Upper lobe of right lung (tissue), 1 donor: ENCODE measurements at regions not wholly inside any gene's neighbourhood (a gene's known extent, or its start where the extent isn't known, plus 50 kb on each side); places are given as distances from the start of the nearest gene placed in this dataset.

Experiments
- ATAC-seq: fragments of 200-7000 bp; cut with Tn5 transposase; one replicate; pipeline ENCODE4 v1.9.1; 2020; ENCODE audit warnings: mild to moderate bottlenecking, moderate library complexity
- DNase-seq: peaks from one replicate; pipeline ENCODE4 v3.0.0-alpha.2; 2020
- H3K27ac ChIP-seq: fragments of 200-600 bp; one replicate; pipeline ENCODE4 v1.8.0; 2022
- H3K27me3 ChIP-seq: fragments of 200-600 bp; one replicate; pipeline ENCODE4 v1.8.0; 2022; ENCODE audit warnings: mild to moderate bottlenecking
- H3K36me3 ChIP-seq: fragments of 200-600 bp; one replicate; pipeline ENCODE4 v1.8.0; 2022
- H3K4me1 ChIP-seq: fragments of 200-600 bp; one replicate; pipeline ENCODE4 v1.8.0; 2022
- H3K4me3 ChIP-seq: fragments of 200-600 bp; one replicate; pipeline ENCODE4 v1.8.0; 2022; ENCODE audit warnings: mild to moderate bottlenecking
- H3K9me3 ChIP-seq: fragments of 200-600 bp; one replicate; pipeline ENCODE4 v1.8.0; 2022
- intact Hi-C: fragments of 100-400 bp; cut with DNase I; formaldehyde crosslinking; loops from one replicate; pipeline ENCODE4 v1.11.0; 2022
- TF ChIP-seq, protein P1 (sequence below): fragments of 200-600 bp; IDR thresholded peaks from one replicate; pipeline ENCODE4 v1.8.0; 2022; ENCODE audit warnings: antibody characterized with exemption
- donor health status: DM: no; HTN: yes; CAD: no; lungs with severe emphysema.

DNA sequence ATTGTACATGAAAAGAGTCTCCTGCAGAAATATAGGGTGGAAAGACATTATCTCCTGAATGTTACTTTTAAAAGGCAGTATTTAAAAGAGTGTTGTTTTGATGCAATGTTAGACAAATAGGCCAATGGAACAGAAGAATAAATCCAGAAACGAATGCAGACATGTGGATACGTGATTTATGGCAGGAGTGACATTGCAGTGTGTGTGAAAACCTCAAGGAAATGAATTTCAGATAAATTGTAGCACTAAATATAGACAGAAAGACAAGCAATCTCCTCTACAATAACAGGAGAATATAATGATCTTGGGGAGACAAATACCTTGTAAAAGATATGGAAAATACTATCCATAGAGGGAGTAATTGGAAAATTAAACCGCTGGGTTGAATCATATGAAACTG, 387.8 kb upstream of the CHRM3 start:
- H3K4me1 ChIP-seq, result no peaks in the 10 kb centered on the region
- H3K4me3 ChIP-seq, result no peak overlapping the region
- no peaks in the 10 kb centered on the region for H3K36me3 ChIP-seq
- no peak for DNase-seq
- no peaks in the 10 kb centered on the region for H3K9me3 ChIP-seq
- H3K27me3 ChIP-seq, result no peaks in the 10 kb centered on the region
- TF ChIP-seq, protein P1, sequence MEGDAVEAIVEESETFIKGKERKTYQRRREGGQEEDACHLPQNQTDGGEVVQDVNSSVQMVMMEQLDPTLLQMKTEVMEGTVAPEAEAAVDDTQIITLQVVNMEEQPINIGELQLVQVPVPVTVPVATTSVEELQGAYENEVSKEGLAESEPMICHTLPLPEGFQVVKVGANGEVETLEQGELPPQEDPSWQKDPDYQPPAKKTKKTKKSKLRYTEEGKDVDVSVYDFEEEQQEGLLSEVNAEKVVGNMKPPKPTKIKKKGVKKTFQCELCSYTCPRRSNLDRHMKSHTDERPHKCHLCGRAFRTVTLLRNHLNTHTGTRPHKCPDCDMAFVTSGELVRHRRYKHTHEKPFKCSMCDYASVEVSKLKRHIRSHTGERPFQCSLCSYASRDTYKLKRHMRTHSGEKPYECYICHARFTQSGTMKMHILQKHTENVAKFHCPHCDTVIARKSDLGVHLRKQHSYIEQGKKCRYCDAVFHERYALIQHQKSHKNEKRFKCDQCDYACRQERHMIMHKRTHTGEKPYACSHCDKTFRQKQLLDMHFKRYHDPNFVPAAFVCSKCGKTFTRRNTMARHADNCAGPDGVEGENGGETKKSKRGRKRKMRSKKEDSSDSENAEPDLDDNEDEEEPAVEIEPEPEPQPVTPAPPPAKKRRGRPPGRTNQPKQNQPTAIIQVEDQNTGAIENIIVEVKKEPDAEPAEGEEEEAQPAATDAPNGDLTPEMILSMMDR, result no peak
- no peak overlapping the region for H3K27ac ChIP-seq
- no peak for ATAC-seq
- intact Hi-C loops, result no loop called here

DNA sequence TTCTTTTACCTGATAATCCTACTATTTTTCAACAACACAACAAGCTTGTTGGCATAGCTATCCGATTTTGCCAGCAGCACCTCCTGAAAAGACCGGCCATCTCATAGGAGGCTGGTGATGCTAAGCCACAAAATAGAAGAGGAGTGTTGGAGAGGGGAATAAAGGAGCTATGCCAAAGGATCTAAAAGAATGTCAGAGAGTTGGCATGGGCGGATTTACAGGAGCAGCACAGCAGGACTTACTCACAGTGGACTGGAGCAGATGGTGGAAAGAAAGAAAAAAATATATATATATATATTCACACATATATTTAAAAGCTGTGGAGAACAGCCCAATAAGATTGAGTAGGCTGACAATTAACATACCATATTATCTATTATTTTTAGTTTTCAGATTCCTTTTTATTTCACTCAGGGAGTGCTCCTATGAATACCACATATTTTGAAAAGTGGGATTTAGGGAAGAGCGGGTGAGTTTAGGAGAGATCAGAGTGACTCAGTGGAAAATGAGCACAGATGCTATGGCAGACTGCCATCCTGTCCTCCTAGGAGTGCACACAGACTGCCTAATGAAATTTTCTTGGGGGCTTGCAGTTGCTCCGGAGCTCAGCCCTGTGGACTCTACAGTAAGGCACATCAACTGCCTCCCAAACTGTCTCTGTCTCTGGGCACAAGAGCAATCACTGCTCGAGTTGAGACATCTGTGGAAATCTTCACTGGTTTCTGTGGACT, 394.4 kb upstream of the CHRM3 start:
- no peak for ATAC-seq
- intact Hi-C loops, result no loop called here
- H3K27me3 ChIP-seq, result no peaks in the 10 kb centered on the region
- no peaks in the 10 kb centered on the region for H3K9me3 ChIP-seq
- no peak overlapping the region for H3K4me3 ChIP-seq
- no peak for DNase-seq
- TF ChIP-seq, protein P1, result no peak
- H3K27ac ChIP-seq, result no peak overlapping the region
- H3K36me3 ChIP-seq, result no peaks in the 10 kb centered on the region
- H3K4me1 ChIP-seq, result no peaks in the 10 kb centered on the region

DNA sequence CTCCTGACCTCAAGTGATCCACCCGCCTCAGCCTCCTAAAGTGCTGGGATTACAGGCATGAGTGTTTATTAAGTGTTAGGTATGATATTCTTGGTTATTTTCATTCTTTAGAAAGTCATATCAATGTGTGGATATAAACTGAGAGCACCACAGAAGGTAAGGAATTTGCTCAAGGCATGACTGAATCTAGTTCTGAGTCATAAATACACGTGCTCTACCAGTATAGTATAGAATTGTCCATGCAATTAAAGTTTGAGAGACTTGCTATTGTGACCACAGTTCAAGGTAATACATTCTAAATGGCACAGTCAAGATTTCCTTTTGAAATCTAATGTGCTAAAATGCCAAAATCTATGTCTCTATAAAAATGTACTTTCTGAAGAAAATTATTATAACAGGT, 401.1 kb upstream of the CHRM3 start:
- ATAC-seq (no peak), DNase-seq (no peak)
- TF ChIP-seq, protein P1, result no peak
- intact Hi-C loops, result no loop called here
- Histone ChIP-seq H3K27ac (no peak overlapping the region), H3K4me3 (no peak overlapping the region), H3K9me3 (no peaks in the 10 kb centered on the region), H3K36me3 (no peaks in the 10 kb centered on the region), H3K27me3 (no peaks in the 10 kb centered on the region), H3K4me1 (no peaks in the 10 kb centered on the region)

DNA sequence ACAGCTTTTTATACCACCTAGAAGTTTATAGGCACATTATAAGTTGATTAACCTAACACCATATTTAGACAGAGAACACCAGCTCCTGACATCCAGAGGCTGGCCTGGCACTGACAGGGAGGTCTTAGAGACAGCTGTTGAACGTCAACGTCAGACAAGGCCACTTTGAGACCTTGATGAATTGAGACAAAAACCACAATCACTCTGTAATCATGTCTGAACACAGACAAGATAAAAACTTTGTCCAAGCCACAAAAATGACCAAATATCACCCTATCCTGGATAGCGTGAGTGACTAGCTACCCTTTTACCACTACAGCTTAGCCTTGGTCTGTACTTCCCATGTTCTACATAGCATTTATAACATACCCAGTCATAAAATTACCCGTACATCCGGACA, 403.6 kb upstream of the CHRM3 start:
- no peak for ATAC-seq
- H3K4me3 ChIP-seq, result no peak overlapping the region
- intact Hi-C loops, result no loop called here
- DNase-seq, result no peak
- no peaks in the 10 kb centered on the region for H3K27me3 ChIP-seq
- no peaks in the 10 kb centered on the region for H3K9me3 ChIP-seq
- H3K4me1 ChIP-seq, result no peaks in the 10 kb centered on the region
- no peak overlapping the region for H3K27ac ChIP-seq
- H3K36me3 ChIP-seq, result no peaks in the 10 kb centered on the region
- TF ChIP-seq, protein P1, result no peak

DNA sequence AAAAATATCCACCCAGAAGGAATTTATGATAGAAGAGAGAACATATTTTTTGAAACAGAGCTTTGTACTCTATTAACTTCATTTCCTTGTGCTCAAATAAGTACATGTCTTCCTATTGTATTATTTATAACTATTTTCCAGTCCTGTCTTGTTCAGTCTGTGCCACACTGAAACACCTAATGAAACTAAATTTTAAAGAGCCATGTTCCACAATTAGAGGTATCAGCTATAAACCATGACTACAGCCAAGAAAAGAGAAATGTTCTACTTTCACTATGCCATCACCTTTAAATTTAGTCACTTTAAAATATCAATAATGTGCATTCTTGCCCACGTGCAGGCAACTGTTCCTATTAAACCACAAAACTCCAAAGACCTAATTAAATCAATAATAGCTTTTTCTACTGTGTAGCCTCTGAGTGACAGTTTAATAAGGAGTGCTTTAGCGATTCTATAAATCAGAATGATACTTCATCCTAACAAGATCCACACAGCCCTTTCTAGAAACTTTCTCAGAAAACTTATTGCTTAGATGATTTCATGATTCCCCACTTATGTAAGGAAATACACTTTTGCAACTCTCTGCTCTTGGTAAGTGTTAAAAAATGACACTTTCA, 404.9 kb upstream of the CHRM3 start:
- TF ChIP-seq, protein P1, result no peak
- DNase-seq (no peak), ATAC-seq (no peak)
- Histone ChIP-seq H3K4me1 (no peaks in the 10 kb centered on the region), H3K36me3 (no peaks in the 10 kb centered on the region), H3K9me3 (no peaks in the 10 kb centered on the region), H3K4me3 (no peak overlapping the region), H3K27ac (no peak overlapping the region), H3K27me3 (no peaks in the 10 kb centered on the region)
- intact Hi-C loops, result no loop called here
